HG03439 (cell line): ENCODE measurements at regions not wholly inside any gene's neighbourhood (a gene's known extent, or its start where the extent isn't known, plus 50 kb on each side); places are given as distances from the start of the nearest gene placed in this dataset.

ENCODE experiments used
- ATAC-seq: cut with Tn5 transposase; IDR thresholded peaks from one replicate; pipeline ENCODE4 v1.9.1; 2021; ENCODE audit warnings: mild to moderate bottlenecking, moderate library complexity; ENCODE audit not compliant: unreplicated experiment

DNA sequence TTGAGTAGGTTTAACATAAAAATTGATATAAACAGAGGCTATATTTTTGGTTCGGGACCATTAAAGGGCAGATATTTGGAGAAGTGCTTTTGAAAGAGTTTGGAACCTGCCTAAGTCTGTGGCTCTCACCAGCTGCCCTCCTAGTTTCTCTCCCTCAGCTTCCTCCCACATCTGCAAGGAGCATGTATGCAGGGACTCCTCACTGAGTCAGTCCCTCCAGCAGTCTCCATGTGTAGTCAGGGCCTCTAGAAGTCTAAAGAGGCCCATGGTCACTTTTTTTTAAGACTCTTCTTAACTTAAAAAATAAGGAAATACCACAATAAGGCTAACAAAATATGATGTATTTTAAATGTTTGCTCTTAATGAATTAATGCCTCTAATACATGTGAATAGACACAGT lies 220.0 kb upstream of the TANK start:
- no peak for ATAC-seq

DNA sequence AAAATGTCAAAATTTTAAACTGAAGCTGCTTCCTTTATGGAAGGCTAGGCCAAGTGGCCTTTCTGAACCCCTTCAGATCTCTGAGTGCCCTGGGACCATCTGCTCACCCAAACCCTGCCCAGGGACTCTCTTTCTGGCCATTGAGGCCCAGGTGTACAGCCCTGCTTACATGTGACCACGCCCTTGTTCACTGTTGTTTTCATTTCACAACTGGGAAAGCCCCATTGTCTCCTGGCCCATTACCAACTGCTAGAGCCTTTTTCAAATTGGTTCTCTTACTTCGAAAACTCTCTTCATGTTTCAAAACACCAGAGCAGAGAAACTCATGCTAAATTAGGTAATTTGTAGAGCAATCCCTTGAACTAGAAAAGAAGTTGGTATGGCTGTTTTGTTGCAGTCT lies 219.5 kb upstream of the TANK start:
- ATAC-seq = peak; percentile 87

DNA sequence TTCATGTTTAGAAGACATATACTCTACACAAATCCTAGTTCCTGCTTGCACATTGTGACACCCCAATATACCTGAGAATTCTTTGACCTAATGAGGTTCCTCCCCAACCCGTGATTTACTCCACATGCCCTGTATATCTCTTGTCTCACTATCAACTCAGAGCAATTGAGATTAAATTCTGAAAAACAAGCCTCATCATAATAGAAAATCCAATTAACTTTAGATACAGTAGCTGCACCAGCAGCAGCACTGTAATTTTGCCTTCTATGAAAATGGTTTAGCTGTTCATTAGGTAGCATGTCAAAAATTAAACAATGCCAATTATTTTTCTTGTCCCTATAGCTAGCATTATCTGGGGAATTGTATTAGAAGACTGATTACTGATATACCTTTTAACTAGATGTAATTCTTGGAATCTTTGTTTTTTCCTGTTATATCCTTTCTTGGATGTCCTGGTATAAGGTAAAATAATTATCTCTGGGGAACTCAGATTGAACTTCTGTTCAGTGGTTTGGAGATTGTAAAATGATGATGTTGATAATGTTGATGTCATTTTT lies 218.9 kb upstream of the TANK start:
- no peak for ATAC-seq

DNA sequence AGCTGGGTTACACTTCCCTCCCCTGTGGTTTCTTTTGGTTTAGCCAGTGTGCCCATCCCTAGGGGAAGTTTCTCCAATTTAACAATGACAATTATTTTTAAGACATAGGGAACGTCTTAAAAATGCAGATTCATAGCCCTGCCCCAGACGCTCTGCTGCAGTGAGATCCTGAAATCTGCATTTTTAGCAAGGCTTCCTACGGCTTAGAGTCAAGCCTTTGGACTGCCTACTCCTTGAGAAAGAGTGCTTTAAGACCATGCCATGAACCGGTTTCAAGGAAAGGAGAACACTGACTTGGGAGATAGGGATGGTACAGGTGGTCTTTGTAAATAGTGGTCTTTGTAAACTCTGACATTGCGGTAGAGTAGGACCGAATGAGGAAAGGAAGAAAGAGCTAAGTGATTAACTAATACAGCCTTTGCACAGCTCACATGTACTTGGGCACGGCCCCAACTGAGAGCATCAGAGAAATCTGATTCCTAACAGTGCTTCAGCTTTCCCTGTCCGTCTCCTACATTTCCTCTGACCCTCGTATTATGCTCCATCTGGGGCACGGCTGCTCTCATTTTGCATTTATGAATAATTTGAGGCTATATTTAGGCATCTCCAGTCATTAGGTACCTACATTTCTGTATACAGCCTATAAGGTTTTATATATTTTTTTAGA lies 217.6 kb upstream of the TANK start:
- ATAC-seq = no peak

DNA sequence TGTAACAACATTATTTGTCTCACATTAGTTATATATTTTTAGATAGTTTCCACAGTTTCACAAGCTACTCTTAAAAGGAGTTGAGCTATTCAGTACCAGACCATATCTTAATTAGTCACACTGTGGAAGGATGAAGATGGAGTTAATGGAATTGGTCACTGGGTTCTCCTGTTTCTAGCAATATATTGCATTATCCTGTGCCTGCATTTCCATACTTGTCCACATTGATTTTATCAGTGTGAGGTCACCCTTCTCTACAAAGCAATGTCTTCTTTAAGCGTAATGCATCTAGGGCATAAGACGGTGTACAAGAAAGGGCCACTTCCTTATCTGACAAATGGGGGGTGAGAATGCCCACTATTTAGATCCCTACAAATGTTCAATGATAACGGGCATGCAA lies 216.8 kb upstream of the TANK start:
- no peak for ATAC-seq

DNA sequence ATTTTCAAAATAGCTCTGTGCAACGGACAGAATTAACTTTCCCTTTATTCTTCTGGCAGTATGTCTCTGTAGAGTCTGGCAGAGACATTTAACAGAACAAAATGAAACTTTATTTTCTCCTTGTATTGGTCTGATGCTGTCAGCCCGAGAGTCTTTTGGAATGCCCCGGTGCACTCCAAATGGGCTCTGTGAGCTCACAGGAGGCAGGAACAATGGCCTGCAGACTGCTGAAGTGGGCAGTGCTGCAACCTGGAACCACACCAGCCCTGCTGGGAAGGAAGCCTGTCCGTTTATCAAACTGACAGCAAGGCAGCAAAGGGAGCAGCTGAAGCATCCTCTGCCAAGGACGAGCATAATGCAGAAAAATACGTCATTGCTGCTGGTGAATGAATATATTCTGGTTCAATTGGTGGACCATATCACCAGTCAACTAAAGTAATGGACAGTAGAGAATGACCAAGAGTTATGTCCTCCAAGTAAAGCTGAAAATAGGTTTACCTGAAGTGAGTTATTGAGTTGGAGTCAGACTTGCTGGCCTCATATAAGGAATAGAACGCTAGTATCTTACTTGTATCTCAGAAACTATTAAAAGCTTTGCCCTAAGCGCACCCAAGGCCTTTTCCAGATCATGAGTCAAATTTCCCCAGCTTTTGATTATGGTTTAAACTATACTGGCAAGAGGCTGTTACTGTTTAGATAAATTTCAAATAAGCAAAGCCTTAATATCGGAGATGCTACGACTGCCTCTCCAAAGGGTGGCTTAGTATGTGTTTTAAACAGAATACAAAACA lies 207.6 kb upstream of the TANK start:
- no peak for ATAC-seq

DNA sequence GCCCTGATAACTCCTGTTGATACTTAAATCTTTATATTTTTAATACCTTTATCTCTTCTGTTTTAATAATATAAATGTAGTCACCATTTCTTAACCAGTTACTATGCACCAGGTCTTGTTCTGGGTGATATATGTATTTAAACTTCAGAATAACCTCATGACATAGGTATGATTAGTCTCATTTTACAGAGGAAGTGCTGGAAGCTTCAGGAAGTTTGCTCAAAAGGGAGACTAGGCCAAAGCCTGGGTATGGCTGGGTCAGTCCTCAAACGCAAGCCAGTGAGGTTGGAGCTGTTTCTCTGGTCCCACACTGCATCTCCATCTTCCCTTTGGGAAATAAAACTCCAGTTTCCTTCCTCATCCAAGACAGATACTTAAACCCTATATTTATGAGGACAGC lies 204.7 kb upstream of the TANK start:
- ATAC-seq = no peak

DNA sequence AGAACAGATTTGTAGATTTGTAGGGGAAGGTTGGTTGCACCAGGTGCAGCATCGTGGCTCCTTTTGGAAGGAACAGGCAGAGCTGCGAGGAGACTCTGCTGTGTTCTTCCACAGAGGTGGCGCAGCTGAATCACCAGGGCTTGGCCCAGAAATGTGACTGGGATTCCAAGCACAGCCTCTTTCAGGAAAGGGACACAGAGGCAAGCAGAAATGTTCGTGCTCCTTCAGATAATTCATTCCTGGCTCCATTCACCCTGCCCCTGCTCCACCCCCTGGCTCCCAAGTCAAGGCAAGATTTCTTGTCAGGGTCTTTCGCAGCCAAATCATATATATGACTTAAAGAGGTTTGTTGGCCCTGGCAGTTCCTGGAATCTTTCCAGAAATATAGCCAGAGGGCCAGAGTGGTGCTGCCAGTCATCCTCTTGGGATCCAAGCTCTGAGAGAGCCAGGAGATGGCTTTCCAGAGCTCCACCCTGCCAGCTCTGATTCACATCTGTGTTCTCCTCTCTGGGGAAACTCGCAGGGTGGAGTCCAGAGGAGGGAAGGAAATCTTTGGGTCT lies 203.9 kb upstream of the TANK start:
- no peak for ATAC-seq

DNA sequence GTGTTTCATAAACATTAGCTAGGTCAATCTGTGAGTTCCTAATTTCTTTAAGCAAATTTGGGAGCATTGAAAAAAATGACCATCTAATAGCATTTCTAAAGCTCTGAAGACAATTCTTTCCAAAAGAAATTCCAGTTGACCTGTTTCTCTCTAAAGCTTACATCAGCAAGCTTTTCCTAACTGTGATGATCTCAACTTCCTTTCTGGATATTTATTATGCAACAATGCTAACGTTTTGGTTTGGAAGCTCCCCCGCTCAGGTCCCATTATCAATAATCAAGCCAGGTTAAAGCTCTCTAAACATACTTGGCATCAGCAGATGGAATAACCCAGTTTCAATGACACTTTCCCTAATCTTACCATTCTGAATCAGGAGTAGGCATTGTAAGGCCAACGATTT lies 196.3 kb upstream of the TANK start:
- no peak for ATAC-seq

DNA sequence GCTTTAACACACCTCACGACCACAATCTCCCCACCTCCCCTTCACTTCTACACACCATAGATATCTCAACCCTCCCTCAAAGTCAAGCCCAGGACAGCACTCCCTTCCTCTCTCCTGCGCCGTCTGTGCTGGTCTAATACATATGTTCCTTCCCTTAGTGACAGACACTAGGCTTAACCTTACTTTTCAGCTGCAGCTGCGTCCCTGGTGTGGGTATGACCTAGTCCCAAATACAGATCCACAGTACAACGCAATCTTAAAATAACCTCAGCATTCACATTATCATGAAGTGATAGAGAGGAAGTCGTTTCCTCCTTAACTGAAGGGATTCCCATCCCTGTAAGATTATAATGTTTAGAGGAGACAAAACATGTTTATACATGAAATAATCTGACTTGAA lies 192.7 kb upstream of the TANK start:
- no peak for ATAC-seq

DNA sequence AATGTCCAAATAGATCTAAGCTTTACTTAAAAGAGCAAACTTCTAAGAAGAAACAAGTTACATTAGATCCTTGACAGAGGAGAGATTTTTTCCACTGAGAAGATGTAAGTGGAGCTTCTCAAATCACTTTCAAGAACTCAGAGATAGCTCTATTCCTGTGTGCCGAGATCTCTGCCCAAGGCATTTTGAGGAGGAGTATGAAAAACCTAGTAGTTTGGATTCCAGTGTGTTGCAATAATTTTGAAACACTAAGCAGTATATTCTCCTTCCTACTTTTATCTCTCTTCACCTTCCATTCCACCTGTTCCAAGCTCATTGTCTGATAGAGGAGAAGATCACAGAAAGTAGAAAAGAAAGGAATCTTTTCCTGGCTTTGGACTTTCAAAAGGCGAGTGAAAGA lies 192.0 kb upstream of the TANK start:
- ATAC-seq = no peak

DNA sequence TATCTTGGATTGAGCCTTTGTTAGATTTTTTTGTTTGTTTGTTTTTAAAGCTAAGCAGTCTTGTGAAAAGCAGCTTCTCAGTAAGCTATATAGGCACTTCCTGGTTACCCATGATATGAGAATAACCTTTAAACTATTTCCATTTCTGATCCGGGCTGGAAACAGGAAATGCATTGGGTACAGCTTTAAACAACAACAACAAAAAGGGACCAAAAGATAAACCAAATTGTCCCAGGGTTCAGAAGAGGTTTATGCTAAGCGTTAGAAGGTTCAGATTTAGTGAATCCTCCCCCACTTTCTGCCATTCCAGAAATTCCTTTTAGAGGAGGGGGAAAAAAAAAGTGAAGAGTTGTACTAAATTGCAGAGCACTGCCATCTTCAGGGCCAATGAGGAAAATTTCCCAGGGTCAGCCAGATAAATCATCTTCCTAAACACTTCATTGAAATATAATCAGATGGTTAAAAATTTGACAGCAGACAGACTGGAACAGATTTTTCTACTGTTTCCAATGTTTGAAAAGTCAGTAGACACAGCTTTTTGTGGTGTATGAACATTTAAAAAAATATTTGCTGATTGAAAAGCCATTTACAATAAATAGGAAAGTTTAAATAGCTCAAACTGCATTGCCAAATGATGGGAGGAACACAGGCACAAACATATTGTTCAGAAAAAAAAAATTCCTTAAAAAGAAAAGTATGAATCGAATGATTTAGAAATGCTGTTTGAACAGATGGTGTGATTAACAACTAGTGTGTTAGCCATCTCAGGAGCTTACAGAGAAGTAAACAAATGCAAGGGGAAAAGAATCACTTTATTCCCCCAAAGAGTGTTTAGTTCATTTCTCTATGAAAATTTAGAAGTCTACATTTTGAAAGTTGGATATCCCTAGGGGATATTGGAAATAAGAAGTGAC lies 189.9 kb upstream of the TANK start:
- no peak for ATAC-seq

DNA sequence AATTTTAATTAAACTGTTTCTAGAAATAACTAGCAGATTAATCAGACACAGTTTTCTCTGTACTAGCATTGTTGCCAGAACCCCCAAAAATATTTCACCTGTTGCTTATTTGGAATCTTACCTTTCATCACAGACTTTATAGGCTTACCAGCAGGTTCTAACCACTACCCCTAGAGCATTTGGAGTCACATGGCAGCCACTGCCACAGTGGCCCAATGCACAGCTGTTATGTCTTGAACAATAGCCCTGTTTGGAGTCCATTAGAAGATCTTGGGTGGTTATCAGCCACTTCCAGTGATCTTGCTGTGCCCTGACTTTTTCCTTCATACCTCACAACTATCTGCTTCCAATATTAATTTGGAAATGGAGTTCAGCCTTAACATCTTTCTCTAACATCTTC lies 186.2 kb upstream of the TANK start:
- no peak for ATAC-seq

DNA sequence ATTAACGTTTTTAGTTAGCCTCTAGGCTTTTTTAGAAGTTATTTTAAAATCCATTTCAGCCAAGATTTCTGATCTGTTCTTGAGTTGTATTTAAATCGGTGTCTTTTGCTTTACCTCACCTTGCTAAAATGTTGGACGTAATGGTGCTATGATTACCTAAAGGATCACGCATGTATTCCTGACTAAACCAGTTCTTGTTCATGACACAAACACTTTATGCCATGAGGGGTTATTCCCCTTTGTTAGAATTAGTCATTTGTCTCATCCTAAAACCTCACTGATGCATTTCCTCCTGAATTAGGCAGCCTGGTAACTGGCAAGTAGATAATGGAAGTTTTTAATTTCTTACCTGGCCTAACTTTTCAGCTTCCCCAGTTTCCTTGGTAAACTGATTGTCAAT lies 185.4 kb upstream of the TANK start:
- no peak for ATAC-seq

DNA sequence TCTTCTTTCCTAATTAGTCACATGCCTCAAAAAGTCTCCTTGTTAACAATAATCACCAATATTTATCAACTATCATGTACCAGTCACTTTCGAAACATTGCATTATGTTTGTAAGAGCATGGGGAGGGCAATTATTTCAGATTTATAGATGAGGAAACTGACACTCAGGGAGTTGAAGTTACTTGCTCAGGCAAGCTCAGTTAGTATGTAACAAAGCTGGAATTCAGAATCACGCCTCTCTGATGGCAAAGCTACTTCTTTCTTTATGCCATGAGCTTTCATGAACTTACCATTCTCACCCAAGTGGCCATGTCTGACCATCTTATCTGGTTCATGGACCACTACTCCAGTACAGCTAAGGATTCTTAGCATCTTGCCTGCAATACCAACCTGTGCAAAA lies 183.4 kb upstream of the TANK start:
- no peak for ATAC-seq

DNA sequence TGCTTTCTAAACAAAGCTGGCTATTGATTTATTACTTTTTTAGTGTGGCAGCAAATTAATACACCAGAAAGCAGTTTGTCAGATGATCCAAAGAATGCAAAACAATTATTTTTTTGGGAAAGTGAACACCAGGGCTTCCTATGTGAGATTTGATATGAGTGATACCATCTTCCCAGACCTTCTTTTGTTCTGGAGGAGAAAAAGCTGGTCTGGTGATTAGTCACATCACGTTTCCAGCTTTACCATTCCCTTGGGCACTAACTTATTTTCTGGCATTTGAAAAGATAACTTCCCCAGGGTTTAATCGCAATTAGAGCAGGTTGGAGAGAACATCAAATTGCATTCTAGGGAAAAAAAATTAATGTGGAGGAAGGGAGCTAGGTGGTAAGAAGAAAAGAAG lies 182.9 kb upstream of the TANK start:
- no peak for ATAC-seq

DNA sequence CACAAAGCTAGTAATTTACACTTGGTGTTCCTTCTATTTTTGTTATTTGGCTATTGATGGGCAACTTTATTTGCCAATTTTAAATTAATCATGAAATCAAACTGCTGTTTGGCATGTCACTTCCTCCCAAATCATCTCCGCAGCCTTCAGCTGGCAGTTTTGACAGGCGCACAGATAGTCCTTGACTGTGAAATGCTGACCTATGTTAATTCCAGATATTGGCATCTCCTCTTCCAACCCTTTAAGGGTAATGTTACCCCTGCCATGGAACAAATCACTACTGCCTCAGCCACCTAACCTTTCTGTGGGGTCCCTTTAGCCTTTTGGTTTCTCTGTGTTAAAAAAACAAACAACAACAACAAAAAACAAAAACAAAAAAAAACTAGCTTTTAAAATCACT lies 182.4 kb upstream of the TANK start:
- no peak for ATAC-seq

DNA sequence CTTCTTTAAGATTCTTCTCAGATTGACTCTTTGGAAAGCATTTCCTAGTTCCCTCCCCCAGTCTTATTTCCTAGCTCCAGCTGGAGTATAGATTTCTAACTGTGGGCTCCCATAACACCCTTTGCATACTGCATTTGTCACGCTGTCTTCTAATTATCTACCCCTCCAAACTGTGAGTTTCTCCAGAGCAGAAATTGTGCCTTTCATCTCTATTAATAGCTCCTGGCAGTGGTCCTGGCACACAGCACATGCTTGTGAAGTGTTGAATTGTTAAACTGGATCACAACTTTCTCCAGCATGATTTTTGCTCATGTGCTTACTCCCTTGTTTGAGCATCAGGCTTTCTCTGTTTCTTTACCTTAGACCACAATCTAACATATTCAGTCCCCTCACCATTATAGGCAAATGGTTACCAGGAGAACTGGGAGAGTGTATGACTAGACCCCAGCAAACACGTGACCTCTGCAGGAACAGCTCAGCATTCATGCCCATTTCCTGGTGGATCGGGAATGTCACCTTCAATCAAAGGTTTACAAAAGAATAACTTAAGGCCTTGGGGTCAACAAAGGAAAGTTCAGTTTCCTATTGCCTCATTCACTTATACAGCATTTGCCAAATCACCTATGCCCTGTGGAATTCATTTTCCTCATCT lies 175.7 kb upstream of the TANK start:
- no peak for ATAC-seq

DNA sequence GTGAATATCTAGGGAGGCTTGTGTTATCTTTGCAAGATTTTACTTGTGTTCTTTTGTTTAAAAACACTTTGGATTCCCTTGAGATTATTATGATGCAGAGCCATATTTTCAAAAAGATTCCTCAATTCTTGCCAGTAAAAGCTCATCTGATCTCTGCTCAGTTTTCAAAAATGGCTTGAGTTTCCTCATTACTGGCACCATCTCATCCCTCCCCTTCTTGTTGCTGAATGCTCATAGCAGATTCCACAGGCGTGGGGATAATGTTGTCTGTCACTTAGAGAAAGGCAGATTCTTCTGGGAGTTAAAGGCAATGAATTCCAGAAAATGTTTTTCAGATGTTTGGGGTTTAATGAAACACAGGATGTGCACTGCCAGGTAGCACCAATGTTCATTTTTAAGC lies 170.4 kb upstream of the TANK start:
- no peak for ATAC-seq

DNA sequence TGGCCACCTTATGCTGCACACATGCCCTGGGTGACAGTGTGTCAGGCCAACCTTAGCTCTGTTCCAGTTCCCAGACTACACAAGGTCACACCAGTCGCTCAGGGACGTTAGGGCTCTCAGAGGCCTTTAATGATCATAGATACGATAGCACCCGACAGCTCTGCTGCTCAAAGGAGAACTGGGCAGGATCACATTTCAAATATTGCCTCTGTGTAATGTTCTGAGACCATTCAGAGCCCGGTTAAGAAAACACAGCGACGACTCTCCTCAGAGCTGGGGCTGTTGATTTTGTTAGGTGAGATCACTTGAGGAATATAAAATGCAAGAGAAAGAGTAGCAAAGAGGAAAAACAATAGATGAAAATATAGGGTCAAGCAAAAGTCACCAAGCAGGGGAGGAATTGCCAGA lies 166.6 kb upstream of the TANK start:
- no peak for ATAC-seq
